Kidney (tissue), 13 donors: ENCODE measurements at regions not wholly inside any gene's neighbourhood (a gene's known extent, or its start where the extent isn't known, plus 50 kb on each side); places are given as distances from the start of the nearest gene placed in this dataset.
A peak's percentile ranks its signal among the peaks of the same experiment; 100 is the strongest.
"Not testable (repeated sequence)": the region's sequence is repeated elsewhere in the genome, so short reads cannot be mapped to it uniquely, and the experiment has no call there.

Experiments
- DNase-seq, 5 donors: peaks; one replicate each; pipeline ENCODE4 v3.0.0-alpha.2; 2013 to 2020
- FAIRE-seq: peaks from 2 replicates; lab custom pipeline; 2012; peaks lifted over from hg19 to GRCh38; lab: Jason Lieb, UNC
- H3K27ac ChIP-seq, 2 donors: one replicate each; pipeline ENCODE4 v1.7.0; 2013; ENCODE audit warnings: low read depth in 2 of 2, low read length in 2 of 2, inconsistent platforms in 1 of 2
- H3K27me3 ChIP-seq: one replicate; pipeline ENCODE4 v1.7.1; 2013; ENCODE audit warnings: low read length, inconsistent platforms; ENCODE audit not compliant: control insufficient read depth, insufficient read depth
- H3K36me3 ChIP-seq, 3 donors: one replicate each; pipeline versions ENCODE4 v1.7.0 to v1.7.1; 2013; ENCODE audit warnings: low read length in 3 of 3, control low read depth in 1 of 3, inconsistent platforms in 1 of 3; ENCODE audit not compliant: insufficient read depth in 3 of 3, control insufficient read depth in 2 of 3
- H3K4me1 ChIP-seq, 3 donors: one replicate each; pipeline versions ENCODE4 v1.7.0 to v1.7.1; 2013; ENCODE audit warnings: low read length in 3 of 3, inconsistent platforms in 1 of 3, low read depth in 1 of 3; ENCODE audit not compliant: control insufficient read depth in 2 of 3, insufficient read depth in 2 of 3
- H3K4me3 ChIP-seq, 3 donors: one replicate each; pipeline versions ENCODE4 v1.7.0 to v1.8.1; 2013; ENCODE audit warnings: low read length in 3 of 3, control low read depth in 1 of 3, inconsistent platforms in 1 of 3
- H3K9ac ChIP-seq, 3 donors: one replicate each; pipeline versions ENCODE4 v1.7.0 to v1.7.1; 2013; ENCODE audit warnings: low read length in 3 of 3, control low read depth in 1 of 3, inconsistent platforms in 1 of 3
- H3K9me3 ChIP-seq, 3 donors: one replicate each; pipeline versions ENCODE4 v1.7.0 to v1.7.1; 2013; ENCODE audit warnings: low read length in 3 of 3, control low read depth in 1 of 3, inconsistent platforms in 1 of 3; ENCODE audit not compliant: control insufficient read depth in 2 of 3, insufficient read depth in 1 of 3
- intact Hi-C: fragments of 100-400 bp; cut with DNase I; formaldehyde crosslinking; loops from one replicate; pipeline ENCODE4 v1.11.1; 2022
- TF ChIP-seq, protein P1 (sequence below): IDR thresholded peaks from 3 replicates; pipeline ENCODE4 v1.5.1; 2012; ENCODE audit warnings: mild to moderate bottlenecking, moderate library complexity, borderline replicate concordance; ENCODE audit not compliant: insufficient read depth; ENCODE audit errors: extremely low read depth
- donor health status: control.
- donor health status: control.
- donor health status: control.
- donor health status: control.
- donor health status: control.
- donor health status: DM: yes; HTN: yes; CAD: no.
- donor health status: Normal renal cell carcinoma (clear cell type).

DNA sequence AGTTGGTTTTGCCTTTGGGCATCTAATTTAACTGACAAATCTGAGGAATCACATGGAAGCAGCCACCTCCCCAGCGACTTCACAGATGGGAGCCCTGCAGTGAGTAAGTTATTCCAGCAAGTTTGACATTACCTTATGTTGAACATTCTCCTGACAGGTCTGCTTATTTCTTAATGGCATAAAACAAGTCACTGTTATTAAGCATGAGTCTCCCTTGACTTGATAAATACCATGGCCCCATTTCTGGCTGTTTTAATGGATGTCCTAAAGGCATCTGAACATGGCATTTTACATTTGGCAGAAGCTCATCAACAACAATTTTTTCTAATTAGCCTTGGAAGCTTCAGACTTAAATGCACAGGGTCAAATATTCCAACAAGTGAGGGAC is 92.6 kb upstream of the CREB1 start:
- H3K27me3 ChIP-seq, result no peaks in the 10 kb centered on the region
- TF ChIP-seq, protein P1, sequence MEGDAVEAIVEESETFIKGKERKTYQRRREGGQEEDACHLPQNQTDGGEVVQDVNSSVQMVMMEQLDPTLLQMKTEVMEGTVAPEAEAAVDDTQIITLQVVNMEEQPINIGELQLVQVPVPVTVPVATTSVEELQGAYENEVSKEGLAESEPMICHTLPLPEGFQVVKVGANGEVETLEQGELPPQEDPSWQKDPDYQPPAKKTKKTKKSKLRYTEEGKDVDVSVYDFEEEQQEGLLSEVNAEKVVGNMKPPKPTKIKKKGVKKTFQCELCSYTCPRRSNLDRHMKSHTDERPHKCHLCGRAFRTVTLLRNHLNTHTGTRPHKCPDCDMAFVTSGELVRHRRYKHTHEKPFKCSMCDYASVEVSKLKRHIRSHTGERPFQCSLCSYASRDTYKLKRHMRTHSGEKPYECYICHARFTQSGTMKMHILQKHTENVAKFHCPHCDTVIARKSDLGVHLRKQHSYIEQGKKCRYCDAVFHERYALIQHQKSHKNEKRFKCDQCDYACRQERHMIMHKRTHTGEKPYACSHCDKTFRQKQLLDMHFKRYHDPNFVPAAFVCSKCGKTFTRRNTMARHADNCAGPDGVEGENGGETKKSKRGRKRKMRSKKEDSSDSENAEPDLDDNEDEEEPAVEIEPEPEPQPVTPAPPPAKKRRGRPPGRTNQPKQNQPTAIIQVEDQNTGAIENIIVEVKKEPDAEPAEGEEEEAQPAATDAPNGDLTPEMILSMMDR, result no peak
- DNase-seq (no peak), FAIRE-seq (no peak)
- no peak overlapping the region for H3K9ac ChIP-seq
- no peaks in the 10 kb centered on the region for H3K4me1 ChIP-seq
- no peak overlapping the region for H3K4me3 ChIP-seq
- no peak overlapping the region for H3K27ac ChIP-seq
- intact Hi-C loops, result no loop called here
- no peaks in the 10 kb centered on the region for H3K9me3 ChIP-seq
- H3K36me3 ChIP-seq, result no peaks in the 10 kb centered on the region

- Histone ChIP-seq H3K36me3 (no peaks in the 10 kb centered on the region), H3K9ac (no peak overlapping the region), H3K9me3 (no peaks in the 10 kb centered on the region), H3K27me3 (no peaks in the 10 kb centered on the region), H3K27ac (no peak overlapping the region), H3K4me1 (no peaks in the 10 kb centered on the region), H3K4me3 (no peak overlapping the region)
- intact Hi-C loops, result no loop called here
- peak in 1 of 5 donors; percentile 44 for DNase-seq
- TF ChIP-seq, protein P1, result no peak
- no peak for FAIRE-seq
Measured at GRCh38 chr2:207437524-207438143, 92.1 kb upstream of the CREB1 start.

DNA sequence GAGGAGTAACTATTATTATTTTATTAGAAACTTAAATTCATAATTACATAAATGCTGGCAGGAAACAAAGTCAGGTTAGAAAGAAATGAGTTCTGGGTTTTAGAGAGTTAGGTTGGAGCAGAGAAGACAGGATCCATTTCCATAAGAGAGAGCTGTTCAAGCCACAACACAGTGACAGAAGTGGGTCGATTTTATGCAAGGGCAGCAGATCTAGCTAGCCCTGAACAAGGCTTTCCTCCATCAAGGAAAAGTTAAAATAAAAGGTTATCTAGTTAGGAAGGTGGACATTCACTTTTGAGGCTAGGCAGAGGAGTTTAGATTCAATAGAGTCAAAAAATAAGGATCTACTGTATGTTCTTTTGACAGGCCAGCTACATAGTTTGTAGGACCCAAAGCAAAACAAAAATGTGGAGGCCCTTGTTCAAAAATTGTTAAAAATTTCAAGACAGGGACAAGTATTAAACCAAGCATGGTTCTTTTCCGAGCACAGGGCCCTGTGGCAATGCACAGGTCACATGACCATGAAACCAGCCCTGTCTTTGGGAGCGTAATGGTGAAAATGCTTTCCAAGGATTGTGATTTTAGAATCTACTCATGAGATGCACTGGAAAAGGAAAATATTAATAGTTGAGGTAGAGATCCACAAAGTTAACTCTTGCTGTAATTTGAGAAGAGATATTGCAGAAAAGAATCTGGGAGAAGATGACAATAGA is 91.2 kb upstream of the CREB1 start:
- no peak overlapping the region for H3K27ac ChIP-seq
- DNase-seq, result no peak
- H3K36me3 ChIP-seq, result no peaks in the 10 kb centered on the region
- TF ChIP-seq, protein P1, result no peak
- no peak for FAIRE-seq
- H3K9me3 ChIP-seq, result no peaks in the 10 kb centered on the region
- no peaks in the 10 kb centered on the region for H3K4me1 ChIP-seq
- no peaks in the 10 kb centered on the region for H3K27me3 ChIP-seq
- H3K9ac ChIP-seq, result no peak overlapping the region
- H3K4me3 ChIP-seq, result no peak overlapping the region
- intact Hi-C loops, result no loop called here

DNA sequence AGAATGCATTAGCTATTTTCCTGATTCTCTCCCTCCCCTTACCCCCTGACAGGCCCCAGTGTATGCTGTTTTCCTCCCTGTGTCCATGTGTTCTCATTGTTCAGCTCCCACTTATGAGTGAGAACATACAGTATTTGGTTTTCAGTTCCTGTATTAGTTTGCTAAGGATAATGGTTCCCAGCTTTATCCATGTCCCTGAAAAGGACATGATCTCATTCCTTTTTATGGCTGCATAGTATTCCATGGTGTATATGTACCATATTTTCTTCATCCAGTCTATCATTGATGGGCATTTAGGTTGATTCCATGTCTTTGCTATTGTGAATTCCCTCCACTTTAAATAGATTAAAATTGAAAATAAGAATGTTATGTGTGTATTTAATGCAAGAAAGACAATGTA is 89.9 kb upstream of the CREB1 start:
- H3K27ac ChIP-seq, DNase-seq, H3K27me3 ChIP-seq, H3K36me3 ChIP-seq, FAIRE-seq, H3K9ac ChIP-seq, H3K4me1 ChIP-seq, H3K9me3 ChIP-seq, intact Hi-C loops, H3K4me3 ChIP-seq: not testable (repeated sequence)
